CD4-positive, alpha-beta T cell treated with Interferon alpha-2 for 1 hour (primary cell): ENCODE measurements at regions not wholly inside any gene's neighbourhood (a gene's known extent, or its start where the extent isn't known, plus 50 kb on each side); places are given as distances from the start of the nearest gene placed in this dataset.
"Not testable (repeated sequence)": the region's sequence is repeated elsewhere in the genome, so short reads cannot be mapped to it uniquely, and the experiment has no call there.

Experiments used
- DNase-seq, 2 donors: peaks; one replicate each; pipeline ENCODE4 v3.0.0-alpha.2; 2020 to 2022

- DNase-seq: peak; percentile 3 to 39
Observed at GRCh38 chr11:21625982-21626381, 566.9 kb upstream of the ANO5 start.

DNA sequence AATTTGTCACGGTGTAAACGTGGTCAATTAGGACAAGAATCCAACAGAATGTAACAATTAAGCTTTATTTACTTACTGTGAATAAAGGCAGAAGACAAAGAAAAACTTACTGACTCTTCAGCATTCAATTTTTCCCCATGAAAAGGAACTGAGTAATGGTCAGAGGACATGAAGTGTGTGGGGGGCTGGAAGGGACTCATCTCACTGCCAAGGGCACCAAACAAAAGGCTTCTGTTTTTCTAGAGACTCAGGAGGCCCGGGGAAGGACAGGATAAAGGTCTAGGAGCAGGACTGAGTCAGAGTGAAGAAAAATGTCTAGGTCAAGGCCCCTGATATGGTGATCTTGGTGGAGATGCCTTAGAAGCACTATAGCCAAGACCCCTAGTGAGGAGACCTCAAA lies 564.2 kb upstream of the ANO5 start:
- DNase-seq: no peak

GRCh38 chr11:21630934-21631478 lies 561.9 kb upstream of the ANO5 start:
- no peak for DNase-seq

- DNase-seq: no peak
Observed at GRCh38 chr11:21631991-21632390, 560.9 kb upstream of the ANO5 start.

DNA sequence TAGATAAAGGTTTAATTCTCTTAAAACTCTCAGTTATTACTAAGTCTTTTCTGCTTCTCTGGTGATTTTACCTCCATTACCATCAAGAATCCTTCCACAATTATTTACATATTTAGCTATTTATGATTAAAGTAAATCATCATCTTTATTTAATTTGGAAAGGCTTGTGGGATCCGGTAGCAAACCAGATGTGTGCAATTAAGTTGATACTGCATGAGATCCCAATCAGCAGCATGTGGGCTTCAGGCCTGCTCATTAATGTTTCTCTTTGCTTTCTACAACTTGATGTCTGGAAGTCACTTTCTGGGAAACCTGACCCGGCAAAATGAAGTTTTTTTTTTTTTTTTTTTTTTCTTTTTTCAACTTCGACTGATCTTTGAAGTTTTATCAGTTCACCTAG lies 558.4 kb upstream of the ANO5 start:
- no peak for DNase-seq

DNA sequence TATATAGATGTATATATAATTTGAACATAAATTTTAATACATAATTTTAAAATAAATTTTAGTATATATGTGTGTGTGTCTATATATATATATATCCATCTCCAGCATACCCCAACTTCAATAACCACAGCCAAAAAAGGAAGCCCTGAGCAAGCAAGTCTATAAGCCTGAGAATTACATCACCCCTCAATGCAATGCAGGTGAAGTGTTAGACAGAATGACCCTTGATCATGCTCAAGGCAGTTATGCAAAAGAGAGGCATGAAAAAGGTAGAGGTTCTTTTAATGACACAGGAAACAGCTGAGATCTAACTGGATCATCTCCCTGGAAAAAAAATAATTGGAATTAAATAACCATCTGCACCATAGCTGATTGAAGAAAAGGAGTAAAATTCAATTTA lies 557.9 kb upstream of the ANO5 start:
- no peak for DNase-seq

- no peak for DNase-seq
Observed at GRCh38 chr11:21635394-21636145, 557.3 kb upstream of the ANO5 start.

DNA sequence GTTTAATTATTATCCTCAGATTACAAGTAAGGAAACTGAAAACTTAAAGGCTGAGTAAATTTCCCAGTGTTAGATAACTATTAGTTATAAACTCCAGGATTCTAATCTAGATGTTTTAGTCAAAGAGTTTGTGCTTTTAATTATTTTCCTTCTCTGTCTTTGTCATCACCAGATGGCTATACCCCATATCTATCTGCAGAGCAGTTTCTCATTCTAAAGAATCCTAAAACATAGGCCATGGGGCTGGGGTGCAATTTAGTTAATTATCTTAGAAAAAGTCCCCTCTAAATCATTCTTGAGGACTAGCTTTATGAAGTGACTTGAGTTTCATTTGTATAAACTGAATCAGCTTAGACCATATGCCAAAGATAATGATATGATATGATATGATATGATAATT lies 556.3 kb upstream of the ANO5 start:
- no peak for DNase-seq

DNA sequence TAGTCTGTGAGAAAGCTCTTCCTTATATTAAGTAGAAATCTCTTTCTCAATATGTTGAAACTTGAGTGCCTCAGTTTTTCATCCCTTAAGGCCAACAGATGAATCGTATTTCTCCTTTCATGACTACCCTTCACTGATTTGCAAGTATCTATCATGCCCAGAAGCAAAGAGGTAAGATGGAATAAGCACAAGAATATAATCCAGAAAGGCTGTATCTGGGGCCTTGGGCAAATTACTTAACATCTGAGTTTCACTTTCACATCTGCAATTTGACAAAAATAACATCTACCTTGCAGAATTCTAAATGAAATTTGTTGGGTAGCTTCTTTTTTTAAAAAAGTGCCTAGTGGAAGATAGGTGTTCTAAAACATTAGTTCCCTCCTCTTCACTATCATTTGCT lies 552.4 kb upstream of the ANO5 start:
- no peak for DNase-seq

DNA sequence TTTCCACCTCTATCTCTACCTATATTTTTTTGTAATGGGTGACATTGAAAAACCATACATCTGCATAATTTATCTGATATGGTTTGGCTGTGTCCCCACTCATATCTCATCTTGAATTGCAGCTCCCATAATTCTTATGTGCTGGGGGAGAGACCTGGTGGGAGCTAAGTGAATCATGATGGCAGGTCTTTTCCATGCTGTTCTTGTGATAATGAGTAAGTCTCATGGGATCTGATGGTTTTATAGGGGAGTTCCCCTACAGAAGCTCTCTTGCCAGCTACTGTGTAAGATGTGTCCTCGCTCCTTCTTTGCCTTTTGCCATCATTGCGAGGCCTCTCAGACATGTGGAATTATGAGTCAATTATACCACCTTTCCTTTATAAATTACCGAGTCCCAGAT lies 551.0 kb upstream of the ANO5 start:
- DNase-seq: no peak

GRCh38 chr11:21646351-21646750 lies 546.5 kb upstream of the ANO5 start:
- no peak for DNase-seq

- no peak for DNase-seq
Observed at GRCh38 chr11:21650961-21651360, 541.9 kb upstream of the ANO5 start.

- DNase-seq: no peak
Observed at GRCh38 chr11:21653951-21654421, 538.9 kb upstream of the ANO5 start.

DNA sequence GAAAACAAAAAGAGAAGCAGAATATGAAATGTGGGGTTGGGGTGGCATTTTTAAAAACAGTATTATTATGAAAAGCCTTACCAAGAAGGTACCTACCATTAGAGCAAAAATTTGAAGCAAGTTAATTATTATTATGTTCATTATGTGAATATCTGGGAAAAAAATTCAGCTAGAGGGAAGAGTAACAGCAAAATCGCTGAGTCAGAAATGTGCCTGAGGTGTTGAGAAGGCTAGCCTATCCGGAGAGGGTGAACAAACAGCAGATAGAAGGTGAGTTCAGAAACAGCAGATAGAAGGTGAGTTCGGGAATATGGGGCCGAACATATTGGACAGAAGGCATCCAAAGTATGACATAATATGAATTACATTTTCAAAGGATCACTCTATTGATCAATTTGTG lies 536.8 kb upstream of the ANO5 start:
- DNase-seq: no peak

DNA sequence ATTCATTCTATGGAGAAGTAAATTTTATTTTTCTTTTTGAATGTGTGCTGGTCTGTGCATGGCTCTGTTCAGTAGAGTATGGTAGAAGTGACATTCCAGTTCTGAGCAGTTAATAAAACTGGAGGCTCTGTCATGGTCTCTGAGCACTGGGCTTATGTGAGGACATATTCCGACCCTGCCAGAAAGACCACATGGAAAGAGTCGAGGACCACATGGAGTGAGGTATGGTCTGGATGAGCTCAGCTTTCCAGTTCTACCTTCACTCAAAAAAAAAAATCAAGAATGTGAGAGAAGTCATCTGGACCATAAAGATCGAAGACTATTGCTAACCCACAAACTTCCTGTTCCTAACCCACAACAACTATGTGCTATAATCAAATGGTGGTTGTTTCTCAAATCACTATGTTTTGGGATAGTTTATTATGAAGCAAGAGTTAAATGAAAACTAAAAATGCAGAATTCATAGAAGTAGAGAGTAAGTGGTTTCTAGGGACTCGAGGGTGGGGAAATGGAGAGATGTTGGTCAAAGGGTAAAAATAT lies 534.2 kb upstream of the ANO5 start:
- DNase-seq: no peak

DNA sequence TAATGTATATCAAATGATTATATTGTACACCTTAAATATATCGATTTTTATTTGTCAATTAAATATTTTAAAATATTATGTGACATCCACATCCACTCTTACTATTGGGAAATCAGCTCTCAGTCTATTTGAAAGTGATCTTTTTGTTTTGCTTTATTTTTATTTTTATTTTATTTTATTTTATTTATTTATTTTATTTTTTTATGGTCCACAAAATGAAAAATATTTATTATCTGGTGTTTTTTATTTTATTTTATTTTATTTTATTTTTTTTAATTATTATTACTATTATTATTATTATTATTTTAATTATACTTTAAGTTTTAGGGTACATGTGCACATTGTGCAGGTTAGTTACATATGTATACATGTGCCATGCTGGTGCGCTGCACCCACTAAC lies 533.5 kb upstream of the ANO5 start:
- DNase-seq: not testable (repeated sequence)

GRCh38 chr11:21659961-21660360 lies 532.9 kb upstream of the ANO5 start:
- no peak for DNase-seq

GRCh38 chr11:21675049-21675616 lies 517.8 kb upstream of the ANO5 start:
- no peak for DNase-seq

- DNase-seq: no peak
Observed at GRCh38 chr11:21687643-21688042, 505.2 kb upstream of the ANO5 start.

DNA sequence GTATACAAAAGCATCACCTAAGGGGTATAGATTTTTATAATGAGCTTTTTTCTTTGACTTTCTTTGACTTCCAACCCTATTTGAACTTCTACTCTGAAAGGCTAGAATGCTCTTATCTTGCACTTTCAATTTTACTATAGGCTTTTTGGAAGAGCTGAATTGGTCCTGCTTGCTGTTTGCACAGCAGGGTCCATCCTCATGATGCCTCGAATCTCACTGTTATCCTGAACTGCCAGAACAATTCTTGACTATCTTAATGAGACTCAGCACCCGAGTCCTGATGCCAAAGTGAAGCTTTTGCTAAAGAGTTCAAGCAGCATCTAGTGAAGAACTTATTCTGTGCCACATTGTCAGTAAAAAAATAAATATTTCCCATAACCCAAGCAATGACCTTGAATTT lies 488.3 kb upstream of the ANO5 start:
- DNase-seq: no peak

- DNase-seq: no peak
Observed at GRCh38 chr11:21707116-21707739, 485.7 kb upstream of the ANO5 start.

- DNase-seq: no peak
Observed at GRCh38 chr11:21710809-21711208, 482.1 kb upstream of the ANO5 start.

GRCh38 chr11:21711341-21711740 lies 481.5 kb upstream of the ANO5 start:
- no peak for DNase-seq

DNA sequence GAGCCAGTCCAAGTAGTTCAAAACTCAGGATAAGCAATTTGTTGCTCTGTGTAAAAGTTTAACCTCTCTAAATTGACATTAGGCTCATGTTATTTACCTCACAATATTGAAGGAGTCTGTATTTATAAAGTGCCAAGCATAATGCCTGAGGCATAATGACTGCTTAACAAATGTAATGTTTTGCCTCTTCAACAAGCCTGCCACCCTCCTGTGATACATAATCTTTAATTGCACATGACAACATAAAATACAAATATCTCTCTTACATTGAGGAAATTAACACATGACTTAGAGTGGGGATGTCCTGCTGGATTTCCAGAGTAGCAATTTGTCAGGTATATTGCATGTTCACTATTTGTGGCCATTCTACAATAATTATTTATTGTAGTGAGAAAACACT lies 469.2 kb upstream of the ANO5 start:
- DNase-seq: no peak
